K562 (cell line): ENCODE measurements at regions not wholly inside any gene's neighbourhood (a gene's known extent, or its start where the extent isn't known, plus 50 kb on each side); places are given as distances from the start of the nearest gene placed in this dataset.

ENCODE experiments used
- ATAC-seq: fragments of 200-7000 bp; cut with Tn5 transposase; 3 replicates; pipeline ENCODE4 v1.9.1; 2020; ENCODE audit warnings: moderate library complexity
- BruUV-seq: library from RNA; stranded (reverse); fragments of 400-500 nt; replicated peaks from 2 replicates; lab custom pipeline; 2021; lab: Mats Ljungman, UMichigan
- CTCF ChIA-PET: fragments of 300-600 bp; formaldehyde crosslinking; extraction: SDS; loops from one replicate; lab custom pipeline; 2021; ENCODE audit warnings: low intra/inter-chr PET ratio; lab: Yijun Ruan, JAX
- POLR2A ChIA-PET: fragments of 300-600, 350-650 bp; sonication (Branson Sonifier 250); formaldehyde crosslinking; extraction: SDS; loops from one replicate; lab custom pipeline; 2021; ENCODE audit warnings: antibody characterized with exemption, inconsistent platforms; lab: Yijun Ruan, JAX
- DNase-seq, 4 experiments: peaks; one replicate each; pipeline versions ENCODE4 v3.0.0 to v3.0.0-alpha.2; 2011 to 2018; ENCODE audit warnings: low spot score in 3 of 4, mixed read lengths in 3 of 4; ENCODE audit errors: extremely low read depth in 1 of 4
- FAIRE-seq: peaks from 2 replicates; lab custom pipeline; 2011; peaks lifted over from hg19 to GRCh38; lab: Jason Lieb, UNC
- H2AFZ ChIP-seq: 2 replicates; pipeline ENCODE4 v1.6.0; 2011; ENCODE audit warnings: low read depth, low read length, control low read depth, inconsistent platforms
- H3K27ac ChIP-seq: fragments of 200-600 bp; 3 replicates; pipeline ENCODE4 v1.8.0; 2011; ENCODE audit warnings: low read depth, mild to moderate bottlenecking, control low read depth, inconsistent platforms, low read length, moderate library complexity, mixed read lengths; ENCODE audit errors: extremely low read depth
- H3K27me3 ChIP-seq, 2 experiments: fragments of 300-600 bp in 1 of 2; 2 replicates in 1 of 2; 3 replicates in 1 of 2; pipeline versions ENCODE4 v1.6.0 to v1.8.0; 2011; ENCODE audit warnings: inconsistent platforms in 2 of 2, low read length in 2 of 2, mild to moderate bottlenecking in 1 of 2, mixed read lengths in 1 of 2, moderate library complexity in 1 of 2; ENCODE audit not compliant: control insufficient read depth in 2 of 2, insufficient read depth in 2 of 2
- H3K36me3 ChIP-seq: fragments of 300-600 bp; 3 replicates; pipeline ENCODE4 v1.8.0; 2011; ENCODE audit warnings: mild to moderate bottlenecking, low read length, inconsistent platforms; ENCODE audit not compliant: control insufficient read depth, insufficient read depth
- H3K4me1 ChIP-seq, 2 experiments: fragments of 200-600 bp in 1 of 2; replicated peaks in 1 of 2; 2 replicates in 1 of 2; 3 replicates in 1 of 2; pipeline versions ENCODE4 v1.5.1 to v1.8.0; 2011; ENCODE audit warnings: inconsistent platforms in 2 of 2, low read length in 2 of 2, mild to moderate bottlenecking in 1 of 2, mixed read lengths in 1 of 2, moderate library complexity in 1 of 2; ENCODE audit not compliant: control insufficient read depth in 2 of 2, insufficient read depth in 2 of 2
- H3K4me2 ChIP-seq: 2 replicates; pipeline ENCODE4 v1.6.1; 2011; ENCODE audit warnings: low read length, control low read depth, inconsistent platforms, mixed read lengths; ENCODE audit not compliant: insufficient read depth
- H3K4me3 ChIP-seq: fragments of 200-600 bp; sonication (generic), shearing (Covaris generic); 2 replicates; pipeline ENCODE4 v1.5.1; 2016; ENCODE audit warnings: control low read depth, inconsistent platforms
- H3K79me2 ChIP-seq: fragments of 200-600 bp; 3 replicates; pipeline ENCODE4 v1.8.0; 2011; ENCODE audit warnings: low read length, inconsistent platforms; ENCODE audit not compliant: control insufficient read depth, insufficient read depth
- H3K9ac ChIP-seq, 2 experiments: 2 replicates each; pipeline versions ENCODE4 v1.6.0 to v1.6.1; 2011; ENCODE audit warnings: low read depth in 2 of 2, low read length in 2 of 2, control low read depth in 1 of 2, inconsistent platforms in 1 of 2, mild to moderate bottlenecking in 1 of 2, mixed read lengths in 1 of 2; ENCODE audit not compliant: insufficient read depth in 1 of 2
- H3K9me1 ChIP-seq: one replicate; pipeline ENCODE4 v1.6.0; 2011; ENCODE audit warnings: inconsistent platforms, mild to moderate bottlenecking, low read length, moderate library complexity; ENCODE audit not compliant: control insufficient read depth, insufficient read depth
- H3K9me3 ChIP-seq: replicated peaks from 2 replicates; pipeline ENCODE4 v1.5.1; 2011; ENCODE audit warnings: low read depth, low read length, inconsistent platforms; ENCODE audit not compliant: control insufficient read depth, insufficient read depth
- H4K20me1 ChIP-seq: replicated peaks from 2 replicates; pipeline ENCODE4 v1.6.1; 2011; ENCODE audit warnings: low read length, inconsistent platforms, mixed read lengths; ENCODE audit not compliant: control insufficient read depth, insufficient read depth
- ETV1 ChIP-seq: fragments of 450-650 bp; conservative IDR thresholded peaks from 2 replicates; pipeline ENCODE4 v1.6.1; 2016; ENCODE audit warnings: missing genetic modification characterization, control low read depth, low read depth, missing compliant biosample characterization
- JUNB ChIP-seq: fragments of 450-650 bp; formaldehyde crosslinking; conservative IDR thresholded peaks from 2 replicates; pipeline ENCODE4 v1.4.0; 2020; ENCODE audit warnings: mild to moderate bottlenecking
- OTX1 ChIP-seq: fragments of 450-650 bp; formaldehyde crosslinking; IDR thresholded peaks from 2 replicates; pipeline ENCODE4 v1.4.0; 2022; ENCODE audit warnings: mild to moderate bottlenecking
- ZFX ChIP-seq: sonication (generic); formaldehyde crosslinking; IDR thresholded peaks from 2 replicates; pipeline ENCODE4 v1.8.0; 2022; ENCODE audit warnings: mild to moderate bottlenecking, missing genetic modification reagents, moderate library complexity
- ZSCAN29 ChIP-seq: fragments of 450-650 bp; IDR thresholded peaks from 2 replicates; pipeline ENCODE4 v1.6.1; 2017
- WGBS: fragments of 100-300 bp; shearing (Covaris generic); methylation state at CpG from one replicate; pipeline ENCODE4 v1.1.6; 2016; ENCODE audit warnings: low coverage, mixed read lengths; ENCODE audit not compliant: insufficient coverage; ENCODE audit errors: missing lambda C conversion rate; 5-methylcytosine and 5-hydroxymethylcytosine counted together
- in situ Hi-C: fragments of 300-500 bp; cut with MboI; formaldehyde crosslinking; loops from 4 replicates; pipeline ENCODE4 v1.15.0; 2018; ENCODE audit warnings: inconsistent platforms, mixed read lengths
- intact Hi-C: fragments of 100-400 bp; cut with micrococcal nuclease; formaldehyde crosslinking; loops from 2 replicates; pipeline ENCODE4 v1.14.2; 2022
- TF ChIP-seq, protein P1 (sequence below): sonication (generic); formaldehyde crosslinking; IDR thresholded peaks from 2 replicates; pipeline ENCODE4 v1.8.0; 2023; ENCODE audit warnings: mild to moderate bottlenecking, missing genetic modification reagents
- TF ChIP-seq, protein P2 (sequence below): sonication (generic); formaldehyde crosslinking; IDR thresholded peaks from 2 replicates; pipeline ENCODE4 v1.9.0; 2022; ENCODE audit warnings: mild to moderate bottlenecking, missing genetic modification reagents

DNA sequence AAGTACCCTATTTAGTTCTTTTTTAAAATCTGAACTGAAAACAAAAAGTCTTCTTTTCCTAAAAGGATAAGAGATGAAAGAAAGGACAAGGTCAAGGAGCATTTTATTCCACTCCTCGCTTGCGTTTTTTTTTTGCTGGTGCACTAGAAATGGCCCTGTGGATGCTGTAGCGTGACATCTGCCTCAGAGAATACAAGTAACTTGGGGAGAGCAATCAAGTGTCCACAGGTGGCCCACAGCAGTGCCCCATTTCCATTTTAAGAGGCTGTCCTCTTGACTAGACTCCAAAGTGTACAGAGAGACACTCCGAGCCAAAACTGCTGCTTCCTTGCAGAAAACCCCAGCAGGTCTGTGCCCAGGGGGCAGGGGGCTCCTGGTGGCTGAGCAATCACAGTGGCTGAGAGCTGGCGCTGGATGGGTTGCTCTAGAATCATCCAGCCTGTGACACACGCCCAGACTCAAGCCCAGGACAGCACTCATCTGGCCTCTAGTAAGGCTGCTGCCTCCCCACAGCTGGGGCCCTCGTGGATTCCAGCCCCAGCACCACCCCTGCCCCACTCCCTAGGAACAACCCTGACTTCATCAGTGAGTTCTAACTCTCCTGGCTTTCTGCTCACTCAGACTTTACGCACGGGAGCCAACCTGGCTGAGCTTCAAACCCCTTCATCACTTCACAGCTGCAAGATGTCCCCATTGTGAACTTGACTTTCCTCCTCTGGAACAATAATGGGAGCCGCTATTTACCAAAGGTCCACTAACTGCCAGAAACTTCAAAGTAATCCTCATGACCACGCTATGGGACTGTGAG, 71.1 kb upstream of the SPATA12 start:
- in situ Hi-C loops, result no loop called here
- no peaks in the 10 kb centered on the region for H4K20me1 ChIP-seq
- TF ChIP-seq ZFX (CRISPR knock-in tag) (no peak), ETV1 (tag) (no peak), OTX1 (CRISPR knock-in tag) (no peak), ZSCAN29 (no peak), JUNB (no peak)
- TF ChIP-seq, protein P1, sequence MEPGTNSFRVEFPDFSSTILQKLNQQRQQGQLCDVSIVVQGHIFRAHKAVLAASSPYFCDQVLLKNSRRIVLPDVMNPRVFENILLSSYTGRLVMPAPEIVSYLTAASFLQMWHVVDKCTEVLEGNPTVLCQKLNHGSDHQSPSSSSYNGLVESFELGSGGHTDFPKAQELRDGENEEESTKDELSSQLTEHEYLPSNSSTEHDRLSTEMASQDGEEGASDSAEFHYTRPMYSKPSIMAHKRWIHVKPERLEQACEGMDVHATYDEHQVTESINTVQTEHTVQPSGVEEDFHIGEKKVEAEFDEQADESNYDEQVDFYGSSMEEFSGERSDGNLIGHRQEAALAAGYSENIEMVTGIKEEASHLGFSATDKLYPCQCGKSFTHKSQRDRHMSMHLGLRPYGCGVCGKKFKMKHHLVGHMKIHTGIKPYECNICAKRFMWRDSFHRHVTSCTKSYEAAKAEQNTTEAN (CRISPR knock-in tag), result no peak
- TF ChIP-seq, protein P2, sequence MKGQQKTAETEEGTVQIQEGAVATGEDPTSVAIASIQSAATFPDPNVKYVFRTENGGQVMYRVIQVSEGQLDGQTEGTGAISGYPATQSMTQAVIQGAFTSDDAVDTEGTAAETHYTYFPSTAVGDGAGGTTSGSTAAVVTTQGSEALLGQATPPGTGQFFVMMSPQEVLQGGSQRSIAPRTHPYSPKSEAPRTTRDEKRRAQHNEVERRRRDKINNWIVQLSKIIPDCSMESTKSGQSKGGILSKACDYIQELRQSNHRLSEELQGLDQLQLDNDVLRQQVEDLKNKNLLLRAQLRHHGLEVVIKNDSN, result no peak
- no peaks in the 10 kb centered on the region for H3K9me3 ChIP-seq
- POLR2A ChIA-PET, result interaction anchor here (0.7 kb wide), 2 partner anchors 113 to 238 kb away, joined by 3 to 4 read pairs; no protein-coding TSS in a partner anchor
- no peaks in the 10 kb centered on the region for H3K79me2 ChIP-seq
- no peaks in the 10 kb centered on the region for H3K9me1 ChIP-seq
- no peak for DNase-seq
- H3K36me3 ChIP-seq, result no peaks in the 10 kb centered on the region
- H3K27ac ChIP-seq, result no peak overlapping the region
- FAIRE-seq, result no peak
- intact Hi-C loops, result loop anchor here (1.0 to 5.0 kb wide), 2 partner anchors 132 to 287 kb away; no protein-coding TSS in a partner anchor
- no peak overlapping the region for H3K4me3 ChIP-seq
- CTCF ChIA-PET, result interaction anchor here (1.8 to 3.2 kb wide), 2 partner anchors 134 to 287 kb away, joined by 4 to 26 read pairs; no protein-coding TSS in a partner anchor
- no peaks in the 10 kb centered on the region for H3K4me1 ChIP-seq
- 15% methylated on average over 10 of the region's 11 CpGs for WGBS
- no TSS peak for BruUV-seq
- no peak overlapping the region for H2AFZ ChIP-seq
- H3K27me3 ChIP-seq, result peaks cover 0 to 10% of the 10 kb centered on the region in 2 experiments; a peak in 2 of 5 replicates
- H3K9ac ChIP-seq, result no peak overlapping the region
- ATAC-seq, result no peak; the same call in 1 of the 3 replicates
- H3K4me2 ChIP-seq, result no peak overlapping the region
